Keratinocyte (primary cell): ENCODE measurements at regions not wholly inside any gene's neighbourhood (a gene's known extent, or its start where the extent isn't known, plus 50 kb on each side); places are given as distances from the start of the nearest gene placed in this dataset.

ENCODE experiments used
- DNase-seq: peaks from one replicate; pipeline ENCODE4 v3.0.0-alpha.2; 2011; ENCODE audit warnings: low read depth, missing footprints, low spot score
- FAIRE-seq: peaks from 2 replicates; lab custom pipeline; 2011; peaks lifted over from hg19 to GRCh38; lab: Jason Lieb, UNC
- H2AFZ ChIP-seq: 2 replicates; pipeline ENCODE4 v1.6.0; 2012; ENCODE audit warnings: low read length, control low read depth, inconsistent platforms; ENCODE audit not compliant: control insufficient read depth
- H3K27ac ChIP-seq: 2 replicates; pipeline ENCODE4 v1.5.1; 2011; ENCODE audit warnings: low read length; ENCODE audit not compliant: control insufficient read depth, insufficient read depth
- H3K27me3 ChIP-seq: 3 replicates; pipeline ENCODE4 v1.6.0; 2011; ENCODE audit warnings: low read length; ENCODE audit not compliant: control insufficient read depth, insufficient read depth; ENCODE audit errors: extremely low read depth
- H3K36me3 ChIP-seq, 2 experiments: 2 replicates in 1 of 2; 3 replicates in 1 of 2; pipeline ENCODE4 v1.5.1; 2011; ENCODE audit warnings: low read length in 2 of 2, mild to moderate bottlenecking in 1 of 2; ENCODE audit not compliant: control insufficient read depth in 2 of 2, insufficient read depth in 2 of 2; ENCODE audit errors: extremely low read depth in 1 of 2
- H3K4me1 ChIP-seq: 3 replicates; pipeline ENCODE4 v1.5.1; 2011; ENCODE audit warnings: low read length; ENCODE audit not compliant: control insufficient read depth, insufficient read depth; ENCODE audit errors: extremely low read depth
- H3K4me2 ChIP-seq: 3 replicates; pipeline ENCODE4 v1.6.0; 2011; ENCODE audit warnings: low read depth, low read length; ENCODE audit not compliant: control insufficient read depth, insufficient read depth; ENCODE audit errors: extremely low read depth
- H3K4me3 ChIP-seq, 3 experiments: fragments of 200-600 bp in 1 of 3; sonication (generic) in 1 of 3; 2 replicates in 2 of 3; 3 replicates in 1 of 3; pipeline ENCODE4 v1.5.1; 2011 to 2016; ENCODE audit warnings: low read length in 3 of 3, mild to moderate bottlenecking in 3 of 3, control low read depth in 2 of 3, inconsistent platforms in 1 of 3, low read depth in 1 of 3, mixed read lengths in 1 of 3, mixed run types in 1 of 3, moderate library complexity in 1 of 3; ENCODE audit not compliant: control insufficient read depth in 2 of 3, insufficient read depth in 2 of 3; ENCODE audit errors: extremely low read depth in 1 of 3
- H3K79me2 ChIP-seq: 2 replicates; pipeline ENCODE4 v1.6.0; 2012; ENCODE audit warnings: low read length; ENCODE audit not compliant: control insufficient read depth, insufficient read depth
- H3K9ac ChIP-seq: 3 replicates; pipeline ENCODE4 v1.6.0; 2011; ENCODE audit warnings: low read length; ENCODE audit not compliant: control insufficient read depth, insufficient read depth; ENCODE audit errors: extremely low read depth
- H3K9me1 ChIP-seq: 3 replicates; pipeline ENCODE4 v1.6.0; 2011; ENCODE audit warnings: low read length; ENCODE audit not compliant: control insufficient read depth, insufficient read depth; ENCODE audit errors: extremely low read depth
- H3K9me3 ChIP-seq: 2 replicates; pipeline ENCODE4 v1.5.1; 2012; ENCODE audit warnings: low read depth, low read length; ENCODE audit not compliant: control insufficient read depth
- H4K20me1 ChIP-seq: 3 replicates; pipeline ENCODE4 v1.6.0; 2011; ENCODE audit warnings: low read length; ENCODE audit not compliant: control insufficient read depth, insufficient read depth; ENCODE audit errors: extremely low read depth
- EZH2 ChIP-seq: IDR thresholded peaks from one replicate; pipeline ENCODE4 v1.6.1; 2012; ENCODE audit warnings: inconsistent platforms, mild to moderate bottlenecking, low read length, moderate library complexity
- dilution Hi-C: fragments of 300-500 bp; cut with MboI; formaldehyde crosslinking; loops from one replicate; pipeline ENCODE4 v1.7.0; 2020; ENCODE audit warnings: low sequenced_read_pairs; ENCODE audit not compliant: extremely low pct_ligation_motif_present
- TF ChIP-seq, protein P1 (sequence below), 3 experiments: IDR thresholded peaks in 1 of 3; conservative IDR thresholded peaks in 1 of 3; optimal IDR thresholded peaks in 1 of 3; 2 replicates in 2 of 3; 3 replicates in 1 of 3; pipeline versions ENCODE3 to v1.5.1; 2011; ENCODE audit warnings: low read length in 3 of 3, mild to moderate bottlenecking in 3 of 3, moderate library complexity in 2 of 3, control low read depth in 1 of 3, inconsistent platforms in 1 of 3; ENCODE audit not compliant: insufficient read depth in 2 of 3; ENCODE audit errors: extremely low read depth in 1 of 3

DNA sequence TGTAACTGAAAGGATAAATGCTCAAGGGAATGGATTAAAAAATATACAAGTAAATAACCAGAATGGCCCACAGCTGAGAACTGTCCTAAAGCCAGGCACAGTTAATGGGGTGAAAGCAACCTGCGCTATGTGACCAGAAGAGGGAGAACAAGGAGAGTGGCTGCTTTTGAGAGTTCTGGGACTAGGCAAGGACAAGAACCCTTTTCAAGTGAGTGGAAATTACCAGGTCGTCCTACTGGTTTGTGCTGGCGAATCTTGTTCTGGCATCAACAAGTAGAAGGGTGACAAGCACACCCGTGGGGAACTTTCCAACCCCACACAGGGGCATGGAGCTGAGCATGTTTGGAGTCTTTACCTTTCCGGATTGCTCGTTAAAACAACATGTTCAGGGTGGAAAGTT lies 82.8 kb downstream of the TMEM17 start:
- H3K27ac ChIP-seq: no peak overlapping the region
- peak; percentile 81 for FAIRE-seq

DNA sequence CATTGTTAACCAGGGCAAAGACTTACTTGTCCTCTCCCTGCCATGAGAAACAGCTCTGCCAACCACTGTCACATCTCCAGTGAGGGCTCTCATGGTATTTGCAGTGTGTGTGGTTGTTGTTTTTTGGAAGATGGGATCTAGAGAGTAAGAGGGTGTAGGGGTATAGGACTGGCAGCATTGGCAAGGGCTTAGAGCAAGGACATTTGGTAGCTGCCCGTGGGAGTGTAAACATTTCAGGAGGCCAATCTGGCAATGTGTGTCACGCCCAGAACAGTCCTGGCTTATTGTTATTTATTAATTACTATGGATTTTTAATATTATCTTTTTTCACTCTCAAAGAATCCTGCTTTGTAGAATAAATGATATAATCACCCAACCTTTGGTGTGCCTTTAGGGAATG lies 90.5 kb downstream of the TMEM17 start:
- Histone ChIP-seq H3K27ac (no peak overlapping the region), H4K20me1 (no peaks in the 10 kb centered on the region), H3K4me2 (no peak overlapping the region), H3K9ac (no peak overlapping the region), H3K4me1 (peaks cover 19% of the 10 kb centered on the region), H3K9me1 (no peaks in the 10 kb centered on the region), H3K36me3 (no peaks in the 10 kb centered on the region), H3K4me3 (no peak overlapping the region), H3K9me3 (no peaks in the 10 kb centered on the region), H2AFZ (peak overlapping the region; percentile 10), H3K27me3 (no peaks in the 10 kb centered on the region), H3K79me2 (no peaks in the 10 kb centered on the region)
- dilution Hi-C loops: no loop called here
- no peak for DNase-seq
- no peak for FAIRE-seq
- TF ChIP-seq, protein P1, sequence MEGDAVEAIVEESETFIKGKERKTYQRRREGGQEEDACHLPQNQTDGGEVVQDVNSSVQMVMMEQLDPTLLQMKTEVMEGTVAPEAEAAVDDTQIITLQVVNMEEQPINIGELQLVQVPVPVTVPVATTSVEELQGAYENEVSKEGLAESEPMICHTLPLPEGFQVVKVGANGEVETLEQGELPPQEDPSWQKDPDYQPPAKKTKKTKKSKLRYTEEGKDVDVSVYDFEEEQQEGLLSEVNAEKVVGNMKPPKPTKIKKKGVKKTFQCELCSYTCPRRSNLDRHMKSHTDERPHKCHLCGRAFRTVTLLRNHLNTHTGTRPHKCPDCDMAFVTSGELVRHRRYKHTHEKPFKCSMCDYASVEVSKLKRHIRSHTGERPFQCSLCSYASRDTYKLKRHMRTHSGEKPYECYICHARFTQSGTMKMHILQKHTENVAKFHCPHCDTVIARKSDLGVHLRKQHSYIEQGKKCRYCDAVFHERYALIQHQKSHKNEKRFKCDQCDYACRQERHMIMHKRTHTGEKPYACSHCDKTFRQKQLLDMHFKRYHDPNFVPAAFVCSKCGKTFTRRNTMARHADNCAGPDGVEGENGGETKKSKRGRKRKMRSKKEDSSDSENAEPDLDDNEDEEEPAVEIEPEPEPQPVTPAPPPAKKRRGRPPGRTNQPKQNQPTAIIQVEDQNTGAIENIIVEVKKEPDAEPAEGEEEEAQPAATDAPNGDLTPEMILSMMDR (optimal IDR thresholded peaks at IDR 0.05 in 1 of 3, IDR thresholded peaks at IDR 0.05 in 1 of 3, conservative IDR thresholded peaks at IDR 0.05 in 1 of 3; ENCODE audit: extremely low read depth in 1 of 3, insufficient read depth in 2 of 3, low read length in 3 of 3): no peak
- no peak for TF ChIP-seq EZH2

More for the DNA sequence above, 82.8 kb downstream of the TMEM17 start:
- Histone ChIP-seq H3K4me3 (no peak overlapping the region), H3K9me3 (no peaks in the 10 kb centered on the region), H3K79me2 (no peaks in the 10 kb centered on the region), H3K36me3 (no peaks in the 10 kb centered on the region), H2AFZ (peak overlapping the region; percentile 69), H3K9me1 (no peaks in the 10 kb centered on the region), H3K4me2 (peak overlapping the region; percentile 41), H3K9ac (no peak overlapping the region), H4K20me1 (no peaks in the 10 kb centered on the region), H3K27me3 (no peaks in the 10 kb centered on the region), H3K4me1 (peaks cover 25% of the 10 kb centered on the region)
- no peak for DNase-seq
- dilution Hi-C loops: no loop called here
- TF ChIP-seq EZH2: no peak
- TF ChIP-seq, protein P1 (optimal IDR thresholded peaks at IDR 0.05 in 1 of 3, IDR thresholded peaks at IDR 0.05 in 1 of 3, conservative IDR thresholded peaks at IDR 0.05 in 1 of 3; ENCODE audit: extremely low read depth in 1 of 3, insufficient read depth in 2 of 3, low read length in 3 of 3): peak; percentile 57 to 74 (median 64)
